Lower leg skin (tissue), 4 donors: ENCODE measurements at regions not wholly inside any gene's neighbourhood (a gene's known extent, or its start where the extent isn't known, plus 50 kb on each side); places are given as distances from the start of the nearest gene placed in this dataset.

Source experiments
- DNase-seq, 2 donors: peaks; one replicate each; pipeline ENCODE4 v3.0.0-alpha.2; 2019; ENCODE audit warnings: low spot score in 2 of 2
- H3K4me3 ChIP-seq: fragments of 200-600 bp; sonication (generic); 2 replicates; pipeline ENCODE4 v1.5.1; 2017; ENCODE audit warnings: mild to moderate bottlenecking, low read depth; ENCODE audit not compliant: poor library complexity, severe bottlenecking
- CTCF ChIP-seq, 3 donors: fragments of 450-650 bp; IDR thresholded peaks; one replicate each; pipeline ENCODE4 v1.5.1; 2016; ENCODE audit warnings: antibody characterized with exemption in 3 of 3, mild to moderate bottlenecking in 3 of 3, moderate library complexity in 2 of 3
- POLR2A ChIP-seq, 2 donors: fragments of 450-650 bp; IDR thresholded peaks; one replicate each; pipeline ENCODE4 v1.6.1; 2016 to 2017; ENCODE audit warnings: antibody characterized with exemption in 2 of 2, mild to moderate bottlenecking in 1 of 2, moderate library complexity in 1 of 2
- WGBS, 2 donors: methylation state at CpG; one replicate each; pipeline ENCODE4 v1.1.5; 2018; 5-methylcytosine and 5-hydroxymethylcytosine counted together
- intact Hi-C: fragments of 100-400 bp; cut with DNase I; formaldehyde crosslinking; loops from one replicate; pipeline ENCODE4 v1.15.0; 2023; ENCODE audit warnings: low total_unique reads

GRCh38 chr2:122741403-122741802 is 986.0 kb downstream of the TSN start:
- 70 to 81% methylated on average over 1 of the region's 1 CpG for WGBS, 2 donors
- H3K4me3 ChIP-seq: no peak overlapping the region
- intact Hi-C loops: no loop called here
- TF ChIP-seq POLR2A (IDR thresholded peaks at IDR 0.05) (no peak), CTCF (IDR thresholded peaks at IDR 0.05) (no peak)
- DNase-seq: no peak

- DNase-seq: no peak
- TF ChIP-seq POLR2A (IDR thresholded peaks at IDR 0.05) (no peak), CTCF (IDR thresholded peaks at IDR 0.05) (no peak)
- intact Hi-C loops: no loop called here
- WGBS, 2 donors: 67 to 72% methylated on average over 2 of the region's 2 CpGs
- H3K4me3 ChIP-seq: no peak overlapping the region
These were observed 987.7 kb downstream of the TSN start for GRCh38 chr2:122743021-122743675.

GRCh38 chr2:122745603-122746002 is 990.2 kb downstream of the TSN start:
- no peak overlapping the region for H3K4me3 ChIP-seq
- no peak for DNase-seq
- 85 to 92% methylated on average over 4 of the region's 4 CpGs for WGBS, 2 donors
- TF ChIP-seq CTCF (IDR thresholded peaks at IDR 0.05): no peak
- no peak for TF ChIP-seq POLR2A (IDR thresholded peaks at IDR 0.05)
- intact Hi-C loops: no loop called here

GRCh38 chr2:122747670-122748069 is 992.2 kb downstream of the TSN start:
- no peak overlapping the region for H3K4me3 ChIP-seq
- TF ChIP-seq POLR2A (IDR thresholded peaks at IDR 0.05): no peak
- TF ChIP-seq CTCF (IDR thresholded peaks at IDR 0.05): no peak
- 92 to 96% methylated on average over 2 of the region's 2 CpGs for WGBS, 2 donors
- intact Hi-C loops: no loop called here
- no peak for DNase-seq

GRCh38 chr2:122748552-122749011 is 993.1 kb downstream of the TSN start:
- intact Hi-C loops: no loop called here
- no peak for DNase-seq
- TF ChIP-seq CTCF (IDR thresholded peaks at IDR 0.05) (no peak), POLR2A (IDR thresholded peaks at IDR 0.05) (no peak)
- 67 to 73% methylated on average over 4 of the region's 4 CpGs for WGBS, 2 donors
- H3K4me3 ChIP-seq: no peak overlapping the region

- 34 to 48% methylated on average over 1 of the region's 1 CpG for WGBS, 2 donors
- no peak for DNase-seq
- no peak overlapping the region for H3K4me3 ChIP-seq
- intact Hi-C loops: no loop called here
- TF ChIP-seq POLR2A (IDR thresholded peaks at IDR 0.05) (no peak), CTCF (IDR thresholded peaks at IDR 0.05) (no peak)
These were observed 994.0 kb downstream of the TSN start for GRCh38 chr2:122749405-122749804.
